ENCODE measurements at regions not wholly inside any gene's neighbourhood (a gene's known extent, or its start where the extent isn't known, plus 50 kb on each side); places are given as distances from the start of the nearest gene placed in this dataset.
"Not testable (repeated sequence)": the region's sequence is repeated elsewhere in the genome, so short reads cannot be mapped to it uniquely, and the experiment has no call there.

GRCh38 chrX:7346021-7346420 is 198.1 kb upstream of the PUDP start:
- peaks cover 14% of the 10 kb centered on the region for H3K4me1 ChIP-seq (ENCODE audit: insufficient read depth, low read length, severe bottlenecking)
- no peak overlapping the region for H3K27ac ChIP-seq (ENCODE audit: low read depth, low read length, poor library complexity, severe bottlenecking)
- H3K4me2 ChIP-seq (ENCODE audit: low read length), result no peak overlapping the region
- no peaks in the 10 kb centered on the region for H3F3A ChIP-seq (ENCODE audit: insufficient read depth, low read length)
- H3K9me2 ChIP-seq (ENCODE audit: low read depth, low read length), result no peaks in the 10 kb centered on the region
- H3K4me3 ChIP-seq (ENCODE audit: low read depth, low read length, poor library complexity, severe bottlenecking), result no peak overlapping the region
- H3K36me3 ChIP-seq (ENCODE audit: insufficient read depth, low read length), result no peaks in the 10 kb centered on the region
- no peaks in the 10 kb centered on the region for H3K27me3 ChIP-seq (ENCODE audit: insufficient read depth, low read length)
- no peaks in the 10 kb centered on the region for H4K20me1 ChIP-seq (ENCODE audit: insufficient read depth, low read length)
- H2AFZ ChIP-seq (ENCODE audit: low read length), result no peak overlapping the region
- H3K9me3 ChIP-seq (ENCODE audit: low read length), result no peaks in the 10 kb centered on the region
- H3K79me2 ChIP-seq (ENCODE audit: insufficient read depth, low read length), result no peaks in the 10 kb centered on the region
- TF ChIP-seq EZH2 (IDR thresholded peaks at IDR 0.05; ENCODE audit: borderline replicate concordance, low read length), result no peak
- no peak for TF ChIP-seq CTCF (IDR thresholded peaks at IDR 0.05; ENCODE audit: low read length)
- H3K9ac ChIP-seq (ENCODE audit: low read length), result no peak overlapping the region

- Histone ChIP-seq H3K9me2 (ENCODE audit: low read depth, low read length) (no peaks in the 10 kb centered on the region), H3K4me1 (ENCODE audit: insufficient read depth, low read length, severe bottlenecking) (peaks cover 13% of the 10 kb centered on the region), H3K36me3 (ENCODE audit: insufficient read depth, low read length) (no peaks in the 10 kb centered on the region), H3K9me3 (ENCODE audit: low read length) (no peaks in the 10 kb centered on the region), H3F3A (ENCODE audit: insufficient read depth, low read length) (no peaks in the 10 kb centered on the region), H3K27ac (ENCODE audit: low read depth, low read length, poor library complexity, severe bottlenecking) (no peak overlapping the region), H3K9ac (ENCODE audit: low read length) (no peak overlapping the region), H3K4me2 (ENCODE audit: low read length) (no peak overlapping the region), H3K27me3 (ENCODE audit: insufficient read depth, low read length) (no peaks in the 10 kb centered on the region), H4K20me1 (ENCODE audit: insufficient read depth, low read length) (no peaks in the 10 kb centered on the region), H3K4me3 (ENCODE audit: low read depth, low read length, poor library complexity, severe bottlenecking) (no peak overlapping the region), H3K79me2 (ENCODE audit: insufficient read depth, low read length) (no peaks in the 10 kb centered on the region), H2AFZ (ENCODE audit: low read length) (no peak overlapping the region)
- TF ChIP-seq EZH2 (IDR thresholded peaks at IDR 0.05; ENCODE audit: borderline replicate concordance, low read length) (no peak), CTCF (IDR thresholded peaks at IDR 0.05; ENCODE audit: low read length) (no peak)
These were observed 195.2 kb upstream of the PUDP start for GRCh38 chrX:7343181-7343580.

GRCh38 chrX:7335816-7336362 is 187.9 kb upstream of the PUDP start:
- H3K36me3 ChIP-seq (ENCODE audit: insufficient read depth, low read length), result peaks cover 11% of the 10 kb centered on the region; the same call in 1 of the 2 replicates
- H3K4me2 ChIP-seq (ENCODE audit: low read length), result not testable (repeated sequence)

GRCh38 chrX:7334253-7334935 is 186.4 kb upstream of the PUDP start:
- no peaks in the 10 kb centered on the region for H3F3A ChIP-seq (ENCODE audit: insufficient read depth, low read length)
- H3K4me1 ChIP-seq (ENCODE audit: insufficient read depth, low read length, severe bottlenecking), result no peaks in the 10 kb centered on the region
- H3K9me3 ChIP-seq (ENCODE audit: low read length), result no peaks in the 10 kb centered on the region
- no peak overlapping the region for H3K4me3 ChIP-seq (ENCODE audit: low read depth, low read length, poor library complexity, severe bottlenecking)
- peaks cover 11% of the 10 kb centered on the region; the same call in 1 of the 2 replicates for H3K36me3 ChIP-seq (ENCODE audit: insufficient read depth, low read length)
- no peak for TF ChIP-seq CTCF (IDR thresholded peaks at IDR 0.05; ENCODE audit: low read length)
- TF ChIP-seq EZH2 (IDR thresholded peaks at IDR 0.05; ENCODE audit: borderline replicate concordance, low read length), result no peak
- H3K4me2 ChIP-seq (ENCODE audit: low read length), result no peak overlapping the region
- H3K79me2 ChIP-seq (ENCODE audit: insufficient read depth, low read length), result no peaks in the 10 kb centered on the region
- no peaks in the 10 kb centered on the region for H4K20me1 ChIP-seq (ENCODE audit: insufficient read depth, low read length)
- H3K9me2 ChIP-seq (ENCODE audit: low read depth, low read length), result no peaks in the 10 kb centered on the region
- H3K9ac ChIP-seq (ENCODE audit: low read length), result no peak overlapping the region
- H3K27me3 ChIP-seq (ENCODE audit: insufficient read depth, low read length), result no peaks in the 10 kb centered on the region
- no peak overlapping the region for H3K27ac ChIP-seq (ENCODE audit: low read depth, low read length, poor library complexity, severe bottlenecking)
- H2AFZ ChIP-seq (ENCODE audit: low read length), result no peak overlapping the region

More at GRCh38 chrX:7335816-7336362, 187.9 kb upstream of the PUDP start:
- H3K9ac ChIP-seq (ENCODE audit: low read length); H3K79me2 ChIP-seq (ENCODE audit: insufficient read depth, low read length); H3K9me2 ChIP-seq (ENCODE audit: low read depth, low read length); H3K27me3 ChIP-seq (ENCODE audit: insufficient read depth, low read length); H2AFZ ChIP-seq (ENCODE audit: low read length); H3K9me3 ChIP-seq (ENCODE audit: low read length); H3K27ac ChIP-seq (ENCODE audit: low read depth, low read length, poor library complexity, severe bottlenecking); H3K4me3 ChIP-seq (ENCODE audit: low read depth, low read length, poor library complexity, severe bottlenecking); H3K4me1 ChIP-seq (ENCODE audit: insufficient read depth, low read length, severe bottlenecking); H3F3A ChIP-seq (ENCODE audit: insufficient read depth, low read length); H4K20me1 ChIP-seq (ENCODE audit: insufficient read depth, low read length): not testable (repeated sequence)
